ENCODE measurements at regions not wholly inside any gene's neighbourhood (a gene's known extent, or its start where the extent isn't known, plus 50 kb on each side); places are given as distances from the start of the nearest gene placed in this dataset.

DNA sequence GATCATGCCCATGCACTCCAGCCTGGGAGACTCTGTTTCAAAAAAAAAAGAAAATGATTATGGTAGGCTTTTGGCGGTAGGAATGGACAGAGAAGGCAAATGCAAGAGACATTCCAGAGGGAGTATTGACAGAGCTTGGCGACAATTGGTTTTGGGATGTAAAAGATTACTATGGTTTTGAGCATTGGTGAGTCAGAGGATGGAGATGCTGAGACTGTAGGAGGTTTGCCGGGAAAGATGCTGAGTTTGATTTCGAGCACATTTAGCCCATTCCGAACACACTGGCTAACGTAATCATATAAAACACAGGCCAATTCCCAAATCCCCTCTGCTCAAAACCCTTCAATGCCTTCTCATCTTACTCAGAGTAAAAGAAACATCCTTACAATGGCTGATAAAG is 161.6 kb upstream of the MKLN1 start:
- no peak overlapping the region for H3K27ac ChIP-seq (ENCODE audit: extremely low read depth, low read depth, low read length)
- H3K36me3 ChIP-seq (ENCODE audit: control insufficient read depth in 2 of 2, insufficient read depth in 1 of 2, low read length in 2 of 2), result no peaks in the 10 kb centered on the region
- H3K4me1 ChIP-seq (ENCODE audit: control insufficient read depth, insufficient read depth, low read length), result no peaks in the 10 kb centered on the region
- H3K9me3 ChIP-seq (ENCODE audit: control insufficient read depth, insufficient read depth, low read depth, low read length), result no peaks in the 10 kb centered on the region
- TF ChIP-seq ZNF792 (tag by site-specific recombination; IDR thresholded peaks at IDR 0.05) (no peak), GFI1B (tag by site-specific recombination; IDR thresholded peaks at IDR 0.05) (no peak), ZNF24 (tag by site-specific recombination; IDR thresholded peaks at IDR 0.05) (no peak)
- CTCF ChIA-PET, result no interaction called here
- no peak overlapping the region for H3K4me3 ChIP-seq (ENCODE audit: low read depth, low read length)
- POLR2A ChIA-PET, result no interaction called here

DNA sequence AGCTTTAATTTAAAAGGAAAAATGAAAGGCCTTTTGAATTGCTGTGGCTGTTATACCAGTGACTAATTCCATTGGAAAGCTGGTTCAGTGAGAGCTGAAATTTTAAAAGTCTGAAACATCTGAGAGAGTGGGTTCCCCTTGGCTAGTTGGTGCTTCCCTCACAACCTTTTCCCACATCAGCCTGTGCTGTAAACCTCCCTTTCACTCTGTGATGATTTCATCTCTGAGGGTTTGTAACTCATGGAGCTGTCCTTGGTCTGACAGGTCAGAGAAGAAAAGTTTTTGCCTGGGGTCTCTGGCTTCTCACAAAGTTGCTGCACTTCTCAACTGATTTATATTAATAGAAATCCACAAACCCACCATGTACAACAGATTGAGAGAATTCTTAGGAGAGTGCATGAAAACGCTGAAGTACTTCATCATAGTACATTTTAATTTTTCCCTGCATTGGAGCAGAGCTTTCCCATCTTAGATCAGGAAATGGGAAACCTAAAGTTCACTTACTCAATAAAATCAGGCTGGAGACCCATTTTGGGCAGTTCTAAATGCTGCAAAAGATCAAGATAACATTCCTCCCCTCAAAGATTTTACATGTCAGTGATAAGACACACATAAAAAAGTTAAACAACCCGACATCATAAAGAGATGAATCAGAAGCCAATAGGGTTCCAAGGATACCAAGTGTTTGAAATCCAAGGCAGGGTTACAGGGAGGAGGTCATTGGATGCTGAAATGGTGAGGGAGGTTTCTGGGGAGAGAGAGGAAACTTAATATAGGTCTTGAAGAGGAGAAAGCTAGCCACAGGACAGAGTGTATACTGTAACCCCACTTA is 157.0 kb upstream of the MKLN1 start:
- Histone ChIP-seq H3K36me3 (ENCODE audit: control insufficient read depth in 2 of 2, insufficient read depth in 1 of 2, low read length in 2 of 2) (no peaks in the 10 kb centered on the region), H3K4me3 (ENCODE audit: low read depth, low read length) (no peak overlapping the region), H3K27ac (ENCODE audit: extremely low read depth, low read depth, low read length) (no peak overlapping the region), H3K4me1 (ENCODE audit: control insufficient read depth, insufficient read depth, low read length) (no peaks in the 10 kb centered on the region), H3K9me3 (ENCODE audit: control insufficient read depth, insufficient read depth, low read depth, low read length) (no peaks in the 10 kb centered on the region)
- CTCF ChIA-PET, result interaction anchor here (0.7 kb wide), 1 partner anchor 116 kb away, joined by 4 read pairs; no protein-coding TSS in a partner anchor
- TF ChIP-seq ZNF830 (tag by site-specific recombination; IDR thresholded peaks at IDR 0.05; ENCODE audit: low read depth) (no peak), PRDM1 (tag by site-specific recombination; IDR thresholded peaks at IDR 0.05) (peak; percentile 51)
- TF ChIP-seq, protein P1, sequence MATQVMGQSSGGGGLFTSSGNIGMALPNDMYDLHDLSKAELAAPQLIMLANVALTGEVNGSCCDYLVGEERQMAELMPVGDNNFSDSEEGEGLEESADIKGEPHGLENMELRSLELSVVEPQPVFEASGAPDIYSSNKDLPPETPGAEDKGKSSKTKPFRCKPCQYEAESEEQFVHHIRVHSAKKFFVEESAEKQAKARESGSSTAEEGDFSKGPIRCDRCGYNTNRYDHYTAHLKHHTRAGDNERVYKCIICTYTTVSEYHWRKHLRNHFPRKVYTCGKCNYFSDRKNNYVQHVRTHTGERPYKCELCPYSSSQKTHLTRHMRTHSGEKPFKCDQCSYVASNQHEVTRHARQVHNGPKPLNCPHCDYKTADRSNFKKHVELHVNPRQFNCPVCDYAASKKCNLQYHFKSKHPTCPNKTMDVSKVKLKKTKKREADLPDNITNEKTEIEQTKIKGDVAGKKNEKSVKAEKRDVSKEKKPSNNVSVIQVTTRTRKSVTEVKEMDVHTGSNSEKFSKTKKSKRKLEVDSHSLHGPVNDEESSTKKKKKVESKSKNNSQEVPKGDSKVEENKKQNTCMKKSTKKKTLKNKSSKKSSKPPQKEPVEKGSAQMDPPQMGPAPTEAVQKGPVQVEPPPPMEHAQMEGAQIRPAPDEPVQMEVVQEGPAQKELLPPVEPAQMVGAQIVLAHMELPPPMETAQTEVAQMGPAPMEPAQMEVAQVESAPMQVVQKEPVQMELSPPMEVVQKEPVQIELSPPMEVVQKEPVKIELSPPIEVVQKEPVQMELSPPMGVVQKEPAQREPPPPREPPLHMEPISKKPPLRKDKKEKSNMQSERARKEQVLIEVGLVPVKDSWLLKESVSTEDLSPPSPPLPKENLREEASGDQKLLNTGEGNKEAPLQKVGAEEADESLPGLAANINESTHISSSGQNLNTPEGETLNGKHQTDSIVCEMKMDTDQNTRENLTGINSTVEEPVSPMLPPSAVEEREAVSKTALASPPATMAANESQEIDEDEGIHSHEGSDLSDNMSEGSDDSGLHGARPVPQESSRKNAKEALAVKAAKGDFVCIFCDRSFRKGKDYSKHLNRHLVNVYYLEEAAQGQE (tag by site-specific recombination; IDR thresholded peaks at IDR 0.05), result peak; percentile 90
- POLR2A ChIA-PET, result interaction anchor here (0.6 kb wide), 1 partner anchor 433 kb away, joined by 3 read pairs; no protein-coding TSS in a partner anchor

DNA sequence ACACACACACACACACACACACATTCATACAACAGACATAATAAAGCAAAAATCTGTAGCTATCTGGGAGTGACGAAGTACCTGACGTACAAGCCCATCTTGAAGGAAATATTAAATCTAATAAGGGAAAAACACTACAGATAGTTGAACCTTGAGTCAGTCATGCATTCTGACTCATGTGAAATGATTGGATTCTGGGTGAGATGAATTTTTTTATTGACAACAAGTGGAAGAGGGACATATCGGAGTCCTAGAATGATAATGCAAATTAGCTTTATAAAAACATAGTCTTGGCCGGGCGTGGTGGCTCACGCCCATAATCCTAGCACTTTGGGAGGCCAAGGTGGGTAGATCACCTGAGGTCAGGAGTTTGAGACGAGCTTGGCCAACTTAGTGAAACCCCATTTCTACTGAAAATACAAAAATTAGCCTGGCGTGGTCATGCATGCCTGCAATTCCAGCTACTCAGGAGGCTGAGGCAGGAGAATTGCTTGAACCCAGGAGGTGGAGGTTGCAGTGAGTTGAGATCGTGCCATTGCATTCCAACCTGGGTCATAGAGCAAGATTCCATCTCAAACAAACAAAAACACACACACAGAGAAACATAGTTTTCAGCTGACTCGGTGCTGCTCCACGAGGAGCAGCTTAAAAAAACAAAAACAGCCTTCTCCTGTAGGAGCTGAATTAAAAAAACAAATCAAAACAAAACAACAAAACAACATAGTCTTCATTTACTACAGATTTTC is 154.4 kb upstream of the MKLN1 start:
- TF ChIP-seq, protein P2, sequence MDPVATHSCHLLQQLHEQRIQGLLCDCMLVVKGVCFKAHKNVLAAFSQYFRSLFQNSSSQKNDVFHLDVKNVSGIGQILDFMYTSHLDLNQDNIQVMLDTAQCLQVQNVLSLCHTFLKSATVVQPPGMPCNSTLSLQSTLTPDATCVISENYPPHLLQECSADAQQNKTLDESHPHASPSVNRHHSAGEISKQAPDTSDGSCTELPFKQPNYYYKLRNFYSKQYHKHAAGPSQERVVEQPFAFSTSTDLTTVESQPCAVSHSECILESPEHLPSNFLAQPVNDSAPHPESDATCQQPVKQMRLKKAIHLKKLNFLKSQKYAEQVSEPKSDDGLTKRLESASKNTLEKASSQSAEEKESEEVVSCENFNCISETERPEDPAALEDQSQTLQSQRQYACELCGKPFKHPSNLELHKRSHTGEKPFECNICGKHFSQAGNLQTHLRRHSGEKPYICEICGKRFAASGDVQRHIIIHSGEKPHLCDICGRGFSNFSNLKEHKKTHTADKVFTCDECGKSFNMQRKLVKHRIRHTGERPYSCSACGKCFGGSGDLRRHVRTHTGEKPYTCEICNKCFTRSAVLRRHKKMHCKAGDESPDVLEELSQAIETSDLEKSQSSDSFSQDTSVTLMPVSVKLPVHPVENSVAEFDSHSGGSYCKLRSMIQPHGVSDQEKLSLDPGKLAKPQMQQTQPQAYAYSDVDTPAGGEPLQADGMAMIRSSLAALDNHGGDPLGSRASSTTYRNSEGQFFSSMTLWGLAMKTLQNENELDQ (tag by site-specific recombination; IDR thresholded peaks at IDR 0.05; ENCODE audit: low read depth), result no peak
- TF ChIP-seq ZNF600 (tag by site-specific recombination; IDR thresholded peaks at IDR 0.05) (no peak), ZNF560 (tag by site-specific recombination; IDR thresholded peaks at IDR 0.05; ENCODE audit: borderline replicate concordance) (no peak), ZNF169 (tag by site-specific recombination; IDR thresholded peaks at IDR 0.05) (no peak), TRIM28 (IDR thresholded peaks at IDR 0.05; ENCODE audit: borderline replicate concordance, low read length) (no peak), HOXA7 (CRISPR knock-in tag; IDR thresholded peaks at IDR 0.05; ENCODE audit: borderline replicate concordance) (no peak), ZNF670 (tag by site-specific recombination; IDR thresholded peaks at IDR 0.05; ENCODE audit: low read depth) (no peak), ZFHX2 (tag by site-specific recombination; conservative IDR thresholded peaks at IDR 0.05) (no peak), KLF16 (tag by site-specific recombination; IDR thresholded peaks at IDR 0.05) (no peak), ZNF792 (tag by site-specific recombination; IDR thresholded peaks at IDR 0.05) (no peak), SETDB1 (IDR thresholded peaks at IDR 0.05; ENCODE audit: insufficient read length, low read length) (no peak)
- H3K27ac ChIP-seq (ENCODE audit: extremely low read depth, low read depth, low read length), result no peak overlapping the region
- H3K4me1 ChIP-seq (ENCODE audit: control insufficient read depth, insufficient read depth, low read length), result no peaks in the 10 kb centered on the region
- CTCF ChIA-PET, result interaction anchor here (0.6 kb wide), 1 partner anchor 444 kb away, joined by 3 read pairs; no protein-coding TSS in a partner anchor
- H3K9me3 ChIP-seq (ENCODE audit: control insufficient read depth, insufficient read depth, low read depth, low read length), result no peaks in the 10 kb centered on the region
- no peak overlapping the region for H3K4me3 ChIP-seq (ENCODE audit: low read depth, low read length)
- H3K36me3 ChIP-seq (ENCODE audit: control insufficient read depth in 2 of 2, insufficient read depth in 1 of 2, low read length in 2 of 2), result no peaks in the 10 kb centered on the region
- POLR2A ChIA-PET, result no interaction called here

All from HEK293 (cell line).